Neural cell (in vitro differentiated cells): ENCODE measurements at regions not wholly inside any gene's neighbourhood (a gene's known extent, or its start where the extent isn't known, plus 50 kb on each side); places are given as distances from the start of the nearest gene placed in this dataset.

Experiments used
- H2AFZ ChIP-seq: fragments of 200-600, 300-800 bp; sonication (generic), shearing (Covaris generic); 2 replicates; pipeline ENCODE4 v1.6.0; 2014; ENCODE audit warnings: low read depth, mild to moderate bottlenecking, antibody characterized with exemption, low read length, moderate library complexity
- H3F3A ChIP-seq: fragments of 200-600 bp; shearing (Covaris generic); 2 replicates; pipeline ENCODE4 v1.6.1; 2016; ENCODE audit warnings: mild to moderate bottlenecking, moderate library complexity, mixed read lengths, antibody characterized with exemption, low read length; ENCODE audit not compliant: insufficient read depth, poor library complexity, severe bottlenecking
- H3K27ac ChIP-seq: fragments of 200-600, 300-800 bp; sonication (generic), shearing (Covaris generic); 2 replicates; pipeline ENCODE4 v1.5.1; 2014; ENCODE audit warnings: mild to moderate bottlenecking, low read length, moderate library complexity
- H3K27me3 ChIP-seq: fragments of 300-800, 200-600 bp; sonication (generic), shearing (Covaris generic); 2 replicates; pipeline ENCODE4 v1.6.0; 2014; ENCODE audit warnings: mild to moderate bottlenecking, low read depth, low read length, moderate library complexity; ENCODE audit not compliant: insufficient read depth
- H3K36me3 ChIP-seq: fragments of 300-800, 200-600 bp; sonication (generic), shearing (Covaris generic); 2 replicates; pipeline ENCODE4 v1.5.1; 2014; ENCODE audit warnings: mild to moderate bottlenecking, antibody characterized with exemption, low read length, moderate library complexity; ENCODE audit not compliant: insufficient read depth
- H3K4me2 ChIP-seq: fragments of 300-800, 200-600 bp; sonication (generic), shearing (Covaris generic); 2 replicates; pipeline ENCODE4 v1.6.0; 2014; ENCODE audit warnings: mild to moderate bottlenecking, low read length
- H3K4me3 ChIP-seq: fragments of 300-800, 200-600 bp; sonication (generic), shearing (Covaris generic); 2 replicates; pipeline ENCODE4 v1.5.1; 2014; ENCODE audit warnings: mild to moderate bottlenecking, low read length, moderate library complexity
- H3K79me2 ChIP-seq: fragments of 200-600 bp; shearing (Covaris generic); replicated peaks from 2 replicates; pipeline ENCODE4 v1.6.0; 2014; ENCODE audit warnings: mild to moderate bottlenecking, low read length, moderate library complexity; ENCODE audit not compliant: insufficient read depth
- H3K9ac ChIP-seq: fragments of 300-800, 200-600 bp; sonication (generic), shearing (Covaris generic); 2 replicates; pipeline ENCODE4 v1.6.1; 2016; ENCODE audit warnings: mild to moderate bottlenecking, low read length, mixed read lengths
- H3K9me2 ChIP-seq: fragments of 200-600 bp; shearing (Covaris generic); 2 replicates; pipeline ENCODE4 v1.6.1; 2016; ENCODE audit warnings: mild to moderate bottlenecking, low read length, mixed read lengths; ENCODE audit not compliant: insufficient read depth
- H3K9me3 ChIP-seq: fragments of 200-600, 300-800 bp; sonication (generic), shearing (Covaris generic); 2 replicates; pipeline ENCODE4 v1.6.1; 2016; ENCODE audit warnings: mild to moderate bottlenecking, mixed run types, low read length, moderate library complexity, mixed read lengths
- H4K20me1 ChIP-seq: fragments of 200-600 bp; shearing (Covaris generic); 2 replicates; pipeline ENCODE4 v1.6.1; 2016; ENCODE audit warnings: mild to moderate bottlenecking, mixed run types; ENCODE audit not compliant: insufficient read depth
- EP300 ChIP-seq: fragments of 450-650 bp; conservative IDR thresholded peaks from 2 replicates; pipeline ENCODE4 v1.6.1; 2014; ENCODE audit warnings: antibody characterized with exemption, mild to moderate bottlenecking, moderate library complexity; ENCODE audit not compliant: poor library complexity, severe bottlenecking
- EZH2 ChIP-seq: fragments of 200-600, 300-800 bp; shearing (Covaris generic), sonication (generic); IDR thresholded peaks from 2 replicates; pipeline ENCODE4 v1.6.1; 2014; ENCODE audit warnings: antibody characterized with exemption, low read length, borderline replicate concordance, mild to moderate bottlenecking; ENCODE audit not compliant: insufficient read depth, poor library complexity, severe bottlenecking
- MXI1 ChIP-seq: fragments of 450-650 bp; conservative IDR thresholded peaks from 2 replicates; pipeline ENCODE4 v1.6.1; 2014; ENCODE audit warnings: antibody characterized with exemption, mild to moderate bottlenecking; ENCODE audit not compliant: poor library complexity, severe bottlenecking
- POLR2AphosphoS5 ChIP-seq: IDR thresholded peaks from 2 replicates; pipeline ENCODE4 v1.6.1; 2012
- RAD21 ChIP-seq: fragments of 450-650 bp; conservative IDR thresholded peaks from 2 replicates; pipeline ENCODE4 v1.6.1; 2014; ENCODE audit warnings: antibody characterized with exemption, mild to moderate bottlenecking, moderate library complexity
- SMC3 ChIP-seq: fragments of 450-650 bp; conservative IDR thresholded peaks from 2 replicates; pipeline ENCODE4 v1.6.1; 2014; ENCODE audit warnings: antibody characterized with exemption, mild to moderate bottlenecking, moderate library complexity; ENCODE audit not compliant: poor library complexity
- TAF1 ChIP-seq: IDR thresholded peaks from 2 replicates; pipeline ENCODE4 v1.6.1; 2012; ENCODE audit warnings: low read depth
- TF ChIP-seq, protein P1 (sequence below): fragments of 450-650 bp; IDR thresholded peaks from 2 replicates; pipeline ENCODE4 v1.5.1; 2014; ENCODE audit warnings: antibody characterized with exemption, mild to moderate bottlenecking, moderate library complexity; ENCODE audit not compliant: poor library complexity, severe bottlenecking
- TF ChIP-seq, protein P2 (sequence below): IDR thresholded peaks from 2 replicates; pipeline ENCODE4 v1.6.1; 2012; ENCODE audit warnings: borderline replicate concordance

DNA sequence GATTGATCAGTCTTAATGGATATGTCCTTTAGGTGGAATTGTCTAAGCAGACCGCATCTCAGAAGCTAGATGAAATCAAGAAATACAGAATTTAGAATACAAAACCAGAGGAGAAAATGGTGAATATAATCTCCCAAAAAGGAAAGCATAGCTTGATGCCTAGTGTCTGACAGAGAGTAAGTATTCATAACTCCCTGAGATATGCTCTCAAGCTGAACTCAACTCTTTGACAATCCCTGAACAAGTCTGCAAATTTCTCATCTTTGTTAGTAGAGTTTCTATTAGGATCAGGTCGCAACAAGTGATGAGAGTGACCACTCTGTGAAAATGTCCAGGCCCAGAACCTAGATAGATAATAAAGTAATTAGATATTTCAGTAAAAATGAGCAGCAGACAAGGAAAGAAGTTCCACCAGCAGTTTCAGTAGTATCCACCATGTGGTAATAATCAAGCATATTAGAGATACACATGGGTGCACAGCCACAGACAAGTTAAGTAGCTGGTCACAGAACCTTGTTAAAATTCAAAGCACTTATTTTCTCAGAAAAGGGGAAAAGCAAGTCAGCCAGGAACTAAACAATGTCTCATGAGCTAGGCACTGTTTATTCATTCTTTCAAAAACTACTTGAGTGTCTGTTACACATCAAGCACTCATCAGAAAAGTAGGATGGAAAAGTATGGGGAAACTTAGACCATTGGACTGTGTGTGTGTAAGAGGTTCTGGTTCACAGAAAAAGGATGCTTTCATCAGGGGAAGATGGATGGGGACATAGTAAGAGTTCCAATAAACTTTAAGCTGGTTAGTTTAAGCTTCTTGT, 481.5 kb upstream of the TUSC1 start:
- H3K79me2 ChIP-seq, result no peaks in the 10 kb centered on the region
- H3K27me3 ChIP-seq, result no peaks in the 10 kb centered on the region
- TF ChIP-seq POLR2AphosphoS5 (no peak), TAF1 (no peak), EZH2 (no peak), EP300 (no peak), RAD21 (no peak), MXI1 (no peak), SMC3 (no peak)
- TF ChIP-seq, protein P1, sequence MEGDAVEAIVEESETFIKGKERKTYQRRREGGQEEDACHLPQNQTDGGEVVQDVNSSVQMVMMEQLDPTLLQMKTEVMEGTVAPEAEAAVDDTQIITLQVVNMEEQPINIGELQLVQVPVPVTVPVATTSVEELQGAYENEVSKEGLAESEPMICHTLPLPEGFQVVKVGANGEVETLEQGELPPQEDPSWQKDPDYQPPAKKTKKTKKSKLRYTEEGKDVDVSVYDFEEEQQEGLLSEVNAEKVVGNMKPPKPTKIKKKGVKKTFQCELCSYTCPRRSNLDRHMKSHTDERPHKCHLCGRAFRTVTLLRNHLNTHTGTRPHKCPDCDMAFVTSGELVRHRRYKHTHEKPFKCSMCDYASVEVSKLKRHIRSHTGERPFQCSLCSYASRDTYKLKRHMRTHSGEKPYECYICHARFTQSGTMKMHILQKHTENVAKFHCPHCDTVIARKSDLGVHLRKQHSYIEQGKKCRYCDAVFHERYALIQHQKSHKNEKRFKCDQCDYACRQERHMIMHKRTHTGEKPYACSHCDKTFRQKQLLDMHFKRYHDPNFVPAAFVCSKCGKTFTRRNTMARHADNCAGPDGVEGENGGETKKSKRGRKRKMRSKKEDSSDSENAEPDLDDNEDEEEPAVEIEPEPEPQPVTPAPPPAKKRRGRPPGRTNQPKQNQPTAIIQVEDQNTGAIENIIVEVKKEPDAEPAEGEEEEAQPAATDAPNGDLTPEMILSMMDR, result no peak
- TF ChIP-seq, protein P2, sequence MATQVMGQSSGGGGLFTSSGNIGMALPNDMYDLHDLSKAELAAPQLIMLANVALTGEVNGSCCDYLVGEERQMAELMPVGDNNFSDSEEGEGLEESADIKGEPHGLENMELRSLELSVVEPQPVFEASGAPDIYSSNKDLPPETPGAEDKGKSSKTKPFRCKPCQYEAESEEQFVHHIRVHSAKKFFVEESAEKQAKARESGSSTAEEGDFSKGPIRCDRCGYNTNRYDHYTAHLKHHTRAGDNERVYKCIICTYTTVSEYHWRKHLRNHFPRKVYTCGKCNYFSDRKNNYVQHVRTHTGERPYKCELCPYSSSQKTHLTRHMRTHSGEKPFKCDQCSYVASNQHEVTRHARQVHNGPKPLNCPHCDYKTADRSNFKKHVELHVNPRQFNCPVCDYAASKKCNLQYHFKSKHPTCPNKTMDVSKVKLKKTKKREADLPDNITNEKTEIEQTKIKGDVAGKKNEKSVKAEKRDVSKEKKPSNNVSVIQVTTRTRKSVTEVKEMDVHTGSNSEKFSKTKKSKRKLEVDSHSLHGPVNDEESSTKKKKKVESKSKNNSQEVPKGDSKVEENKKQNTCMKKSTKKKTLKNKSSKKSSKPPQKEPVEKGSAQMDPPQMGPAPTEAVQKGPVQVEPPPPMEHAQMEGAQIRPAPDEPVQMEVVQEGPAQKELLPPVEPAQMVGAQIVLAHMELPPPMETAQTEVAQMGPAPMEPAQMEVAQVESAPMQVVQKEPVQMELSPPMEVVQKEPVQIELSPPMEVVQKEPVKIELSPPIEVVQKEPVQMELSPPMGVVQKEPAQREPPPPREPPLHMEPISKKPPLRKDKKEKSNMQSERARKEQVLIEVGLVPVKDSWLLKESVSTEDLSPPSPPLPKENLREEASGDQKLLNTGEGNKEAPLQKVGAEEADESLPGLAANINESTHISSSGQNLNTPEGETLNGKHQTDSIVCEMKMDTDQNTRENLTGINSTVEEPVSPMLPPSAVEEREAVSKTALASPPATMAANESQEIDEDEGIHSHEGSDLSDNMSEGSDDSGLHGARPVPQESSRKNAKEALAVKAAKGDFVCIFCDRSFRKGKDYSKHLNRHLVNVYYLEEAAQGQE, result no peak
- no peak overlapping the region for H3K27ac ChIP-seq
- H3K4me3 ChIP-seq, result no peak overlapping the region
- no peaks in the 10 kb centered on the region for H4K20me1 ChIP-seq
- H3K9ac ChIP-seq, result no peak overlapping the region
- H3K36me3 ChIP-seq, result no peaks in the 10 kb centered on the region
- no peaks in the 10 kb centered on the region for H3K9me3 ChIP-seq
- no peak overlapping the region for H2AFZ ChIP-seq
- H3K4me2 ChIP-seq, result no peak overlapping the region
- H3F3A ChIP-seq, result no peaks in the 10 kb centered on the region
- no peaks in the 10 kb centered on the region for H3K9me2 ChIP-seq

DNA sequence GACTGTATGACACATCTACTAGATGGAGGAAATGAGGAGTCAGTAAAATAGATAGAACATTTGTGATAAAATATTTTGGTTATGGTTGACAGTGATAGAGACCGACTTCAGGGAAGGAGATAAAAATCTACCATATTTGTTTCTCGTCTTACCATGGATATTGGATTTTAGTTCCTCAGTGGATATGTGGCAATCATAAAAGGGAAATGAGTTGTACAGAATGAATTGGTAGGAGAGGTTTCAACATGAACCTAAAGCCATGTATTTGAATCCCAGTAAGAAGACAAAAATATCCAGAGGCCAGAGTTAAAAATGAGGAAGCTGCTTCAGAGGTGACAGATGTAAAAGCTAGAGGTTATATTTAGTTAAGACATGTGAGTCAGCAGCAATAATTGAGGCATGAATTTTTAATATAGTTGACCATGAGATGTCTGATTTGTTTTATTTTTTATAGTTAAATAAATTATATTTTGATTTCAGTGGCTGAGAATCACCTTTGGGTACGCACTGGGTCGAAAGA, 480.4 kb upstream of the TUSC1 start:
- H4K20me1 ChIP-seq, result no peaks in the 10 kb centered on the region
- TF ChIP-seq POLR2AphosphoS5 (no peak), EP300 (no peak), RAD21 (no peak), MXI1 (no peak), EZH2 (no peak), SMC3 (no peak), TAF1 (no peak)
- TF ChIP-seq, protein P2, result no peak
- no peak overlapping the region for H3K9ac ChIP-seq

More for the DNA sequence above, 480.4 kb upstream of the TUSC1 start:
- Histone ChIP-seq H3K4me2 (no peak overlapping the region), H3K27ac (no peak overlapping the region), H3K4me3 (no peak overlapping the region), H3K9me2 (no peaks in the 10 kb centered on the region), H3K9me3 (no peaks in the 10 kb centered on the region), H2AFZ (no peak overlapping the region), H3F3A (no peaks in the 10 kb centered on the region), H3K27me3 (no peaks in the 10 kb centered on the region), H3K79me2 (no peaks in the 10 kb centered on the region), H3K36me3 (no peaks in the 10 kb centered on the region)
